ENCODE measurements at regions not wholly inside any gene's neighbourhood (a gene's known extent, or its start where the extent isn't known, plus 50 kb on each side); places are given as distances from the start of the nearest gene placed in this dataset.

DNA sequence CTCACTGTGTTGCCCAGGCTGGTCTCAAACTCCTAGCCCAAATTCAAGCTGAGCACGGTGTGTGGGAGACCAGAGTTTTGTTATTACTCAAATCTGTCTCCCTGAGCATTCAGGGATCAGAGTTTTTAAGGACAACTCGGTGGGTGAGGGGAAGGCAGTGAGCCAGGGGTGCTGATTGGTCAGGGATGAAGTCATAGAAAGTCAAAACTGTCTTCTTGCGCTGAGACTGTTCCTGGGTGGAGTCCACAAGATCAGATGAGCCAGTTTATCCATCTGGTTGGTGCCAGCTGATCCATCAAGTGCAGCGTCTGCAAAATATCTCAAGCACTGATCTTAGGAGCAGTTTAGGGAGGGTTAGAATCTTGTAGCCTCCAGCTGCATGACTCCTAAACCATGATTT is 346.3 kb downstream of the TMEM114 start:
- H3K27ac Mint-ChIP-seq, result no peak overlapping the region
- H3K4me1 Mint-ChIP-seq, result no peaks in the 10 kb centered on the region
- DNase-seq, result no peak
- no peak overlapping the region for H3K4me3 Mint-ChIP-seq
- peaks cover 2% of the 10 kb centered on the region for H3K9me3 Mint-ChIP-seq
- CTCF ChIA-PET, result no interaction called here
- no peaks in the 10 kb centered on the region for H3K27me3 Mint-ChIP-seq
- no peaks in the 10 kb centered on the region for H3K36me3 Mint-ChIP-seq

DNA sequence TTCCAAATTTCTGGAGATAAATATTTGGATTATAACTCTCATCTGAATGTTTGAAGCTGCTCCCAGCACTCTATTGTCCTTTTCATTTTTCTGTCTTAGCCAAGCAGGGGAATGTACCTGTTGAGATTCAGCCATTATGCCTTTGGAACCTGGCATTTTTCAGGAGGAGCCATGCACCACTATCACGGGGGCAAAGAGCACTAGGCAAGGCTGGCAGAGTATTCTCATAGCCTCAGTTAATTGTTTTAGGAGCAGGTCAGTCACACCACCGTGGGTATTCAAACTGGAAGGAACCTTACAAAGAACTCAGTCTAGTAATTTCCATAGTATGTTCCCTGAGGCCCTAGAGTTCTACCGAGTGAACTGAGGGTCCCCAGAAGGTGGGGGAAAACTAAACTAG is 348.9 kb downstream of the TMEM114 start:
- Mint-ChIP-seq H3K27ac (no peak overlapping the region), H3K4me3 (no peak overlapping the region), H3K9me3 (peaks cover 12% of the 10 kb centered on the region), H3K36me3 (no peaks in the 10 kb centered on the region), H3K27me3 (no peaks in the 10 kb centered on the region), H3K4me1 (no peaks in the 10 kb centered on the region)
- CTCF ChIA-PET, result no interaction called here
- DNase-seq, result no peak

DNA sequence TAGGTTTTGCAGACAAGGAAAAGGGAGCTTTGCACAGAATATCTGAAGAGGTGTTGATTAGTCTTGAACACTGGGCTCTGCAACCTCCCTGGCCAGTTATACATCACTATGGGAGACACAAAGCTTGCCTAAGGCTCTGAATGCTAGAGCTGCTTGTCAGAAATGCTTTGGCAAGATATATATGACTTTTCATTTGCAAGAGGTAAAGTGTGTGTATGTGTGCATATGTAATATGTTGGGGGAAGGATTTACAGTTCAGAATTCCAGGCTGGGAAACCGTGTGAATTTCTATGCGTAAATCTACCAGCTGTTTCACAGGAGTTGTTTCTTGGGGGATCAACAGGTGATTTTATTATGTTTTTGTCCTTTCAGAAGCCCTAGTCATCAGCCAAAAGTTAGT is 350.9 kb downstream of the TMEM114 start:
- Mint-ChIP-seq H3K4me3 (no peak overlapping the region), H3K27ac (no peak overlapping the region), H3K27me3 (no peaks in the 10 kb centered on the region), H3K4me1 (no peaks in the 10 kb centered on the region), H3K9me3 (peaks cover 16% of the 10 kb centered on the region), H3K36me3 (no peaks in the 10 kb centered on the region)
- DNase-seq, result no peak
- CTCF ChIA-PET, result no interaction called here

DNA sequence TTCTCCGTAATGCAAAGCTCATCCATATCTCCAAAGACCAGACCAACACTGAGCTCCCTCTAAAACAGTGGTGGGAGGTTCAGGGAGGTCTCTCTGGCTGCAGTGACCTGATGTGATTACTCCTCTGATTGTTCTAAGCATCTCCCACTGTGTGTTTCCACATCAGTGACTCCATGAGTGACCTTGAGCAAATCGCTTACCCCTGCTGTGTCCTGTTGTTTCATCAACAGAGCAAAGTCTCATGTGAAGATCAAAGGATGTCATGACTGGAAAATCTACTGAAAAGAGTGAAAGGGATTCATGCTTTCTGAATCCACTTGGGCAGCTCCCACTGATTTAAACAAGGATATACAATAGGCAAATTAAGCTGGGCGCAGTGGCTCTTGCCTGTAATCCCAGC is 352.9 kb downstream of the TMEM114 start:
- Mint-ChIP-seq H3K9me3 (peaks cover 14% of the 10 kb centered on the region), H3K27me3 (no peaks in the 10 kb centered on the region), H3K36me3 (no peaks in the 10 kb centered on the region), H3K27ac (no peak overlapping the region), H3K4me3 (no peak overlapping the region), H3K4me1 (no peaks in the 10 kb centered on the region)
- DNase-seq, result no peak
- CTCF ChIA-PET, result no interaction called here

DNA sequence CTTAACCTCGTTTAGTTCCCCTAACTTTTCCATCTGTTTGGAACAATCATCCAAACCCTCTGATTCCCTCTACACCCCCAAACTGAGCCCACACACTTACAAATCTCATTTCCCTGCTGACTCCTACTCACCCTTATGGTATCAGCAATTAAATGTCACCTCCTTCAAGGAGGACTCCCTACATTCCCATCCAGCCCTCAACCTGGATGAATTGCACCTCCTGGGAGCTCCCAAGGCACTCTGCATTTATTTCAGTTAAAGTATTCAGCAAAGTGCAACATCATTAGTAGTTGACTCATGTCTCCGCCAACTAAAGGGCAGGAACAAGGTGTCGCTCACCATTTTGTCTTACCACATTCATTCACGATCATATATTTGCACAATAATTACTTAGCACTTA is 353.5 kb downstream of the TMEM114 start:
- DNase-seq, result no peak
- no peaks in the 10 kb centered on the region for H3K4me1 Mint-ChIP-seq
- H3K4me3 Mint-ChIP-seq, result no peak overlapping the region
- H3K27ac Mint-ChIP-seq, result no peak overlapping the region
- H3K9me3 Mint-ChIP-seq, result peaks cover 16% of the 10 kb centered on the region
- H3K36me3 Mint-ChIP-seq, result no peaks in the 10 kb centered on the region
- CTCF ChIA-PET, result no interaction called here
- H3K27me3 Mint-ChIP-seq, result no peaks in the 10 kb centered on the region

DNA sequence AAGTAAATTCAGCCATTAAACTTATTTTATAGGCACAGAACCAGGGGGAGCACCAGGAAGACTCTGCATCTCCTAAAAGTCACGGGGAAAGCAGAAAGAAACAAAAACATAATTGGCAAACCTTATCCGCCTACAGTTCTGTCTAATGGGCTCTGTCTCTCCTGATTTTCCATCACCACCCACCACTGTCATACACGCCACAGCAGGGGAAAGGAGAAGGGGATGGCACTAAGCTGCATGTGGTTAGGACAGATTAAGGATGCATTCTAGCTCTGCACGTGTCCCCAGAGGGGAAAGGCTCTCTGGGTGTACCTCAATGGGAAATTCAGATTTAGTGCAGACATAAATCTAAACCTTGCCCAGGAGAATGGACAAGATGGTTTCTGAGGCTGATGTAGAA is 359.8 kb downstream of the TMEM114 start:
- no peak overlapping the region for H3K27ac Mint-ChIP-seq
- H3K4me3 Mint-ChIP-seq, result no peak overlapping the region
- no peak for DNase-seq
- H3K27me3 Mint-ChIP-seq, result no peaks in the 10 kb centered on the region
- CTCF ChIA-PET, result no interaction called here
- peaks cover 9% of the 10 kb centered on the region for H3K9me3 Mint-ChIP-seq
- H3K36me3 Mint-ChIP-seq, result no peaks in the 10 kb centered on the region
- H3K4me1 Mint-ChIP-seq, result no peaks in the 10 kb centered on the region

DNA sequence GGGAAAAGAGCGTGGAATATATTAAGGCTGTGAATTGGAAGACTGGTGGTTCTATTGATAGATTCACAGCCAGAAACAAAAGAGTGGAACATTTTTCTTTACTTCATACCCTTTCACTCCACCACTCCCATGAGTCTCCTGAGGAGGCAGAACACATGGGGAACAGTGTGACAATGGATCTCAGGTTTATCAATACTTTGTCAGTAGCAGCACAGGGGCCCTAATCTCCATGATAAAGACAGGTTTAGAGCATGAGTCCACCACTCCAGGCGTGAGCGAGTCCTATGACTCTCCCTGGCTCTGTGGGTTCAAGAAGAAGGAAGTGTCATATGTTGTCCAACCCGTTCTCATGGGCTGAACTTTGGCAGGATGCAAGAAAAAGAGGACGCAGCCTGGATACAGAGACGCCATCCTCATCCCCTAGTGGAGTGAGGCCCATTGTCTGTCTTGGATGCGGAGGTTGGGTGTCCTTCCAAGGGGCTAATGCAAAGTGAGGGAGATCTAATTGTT is 361.2 kb downstream of the TMEM114 start:
- Mint-ChIP-seq H3K27ac (no peak overlapping the region), H3K4me3 (no peak overlapping the region), H3K36me3 (no peaks in the 10 kb centered on the region), H3K4me1 (no peaks in the 10 kb centered on the region), H3K9me3 (peaks cover 15% of the 10 kb centered on the region), H3K27me3 (no peaks in the 10 kb centered on the region)
- DNase-seq, result no peak
- CTCF ChIA-PET, result no interaction called here

DNA sequence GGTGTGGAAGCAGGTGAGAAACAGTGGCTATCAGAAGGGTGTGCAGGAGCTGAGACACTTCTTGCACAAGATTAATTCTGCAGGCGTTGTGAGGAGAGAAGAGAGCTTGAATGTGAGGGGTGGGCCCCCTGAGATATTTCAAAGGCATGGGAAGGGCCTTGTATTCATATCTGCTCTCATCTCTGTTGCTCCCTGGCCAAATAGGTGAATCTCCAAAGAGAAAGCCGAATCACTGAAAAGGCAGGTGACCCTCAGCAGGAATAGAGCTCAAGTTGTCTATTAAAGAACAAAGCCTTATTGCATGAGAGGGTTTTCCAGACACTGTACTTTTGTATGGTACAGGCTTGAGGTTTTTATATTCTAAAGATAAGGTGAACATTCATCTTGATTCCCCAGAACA is 373.1 kb downstream of the TMEM114 start:
- Mint-ChIP-seq H3K9me3 (peaks cover 8% of the 10 kb centered on the region), H3K27me3 (no peaks in the 10 kb centered on the region)

DNA sequence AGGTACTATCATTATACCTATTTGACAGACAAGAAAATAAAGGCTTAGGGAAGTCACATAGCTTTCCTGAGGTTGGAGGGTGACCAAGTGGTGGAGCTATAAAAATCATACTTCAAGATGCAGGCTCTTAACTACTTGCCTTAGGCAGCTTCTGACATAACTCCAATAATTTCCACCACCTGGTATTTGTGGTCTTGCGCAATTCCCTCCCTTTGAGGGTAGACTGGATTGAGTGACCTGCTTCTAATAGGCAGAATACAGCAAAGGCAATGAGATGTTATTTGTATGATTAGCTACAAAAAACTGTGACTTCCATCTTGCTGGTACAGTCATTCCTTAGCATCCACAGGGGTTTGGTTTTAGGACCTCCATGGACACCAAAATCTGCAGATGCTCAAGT is 385.5 kb downstream of the TMEM114 start:
- CTCF ChIA-PET, result no interaction called here
- H3K27ac Mint-ChIP-seq, result no peak overlapping the region
- H3K4me3 Mint-ChIP-seq, result no peak overlapping the region
- H3K36me3 Mint-ChIP-seq, result no peaks in the 10 kb centered on the region
- H3K4me1 Mint-ChIP-seq, result no peaks in the 10 kb centered on the region
- H3K9me3 Mint-ChIP-seq, result peaks cover 7% of the 10 kb centered on the region
- no peak for DNase-seq
- no peaks in the 10 kb centered on the region for H3K27me3 Mint-ChIP-seq

More for the DNA sequence above, 373.1 kb downstream of the TMEM114 start:
- CTCF ChIA-PET, result interaction anchor here (0.6 kb wide), 1 partner anchor 216 kb away, joined by 3 read pairs; no protein-coding TSS in a partner anchor
- H3K27ac Mint-ChIP-seq, result no peak overlapping the region
- H3K4me3 Mint-ChIP-seq, result no peak overlapping the region
- H3K36me3 Mint-ChIP-seq, result no peaks in the 10 kb centered on the region
- no peak for DNase-seq
- no peaks in the 10 kb centered on the region for H3K4me1 Mint-ChIP-seq

DNA sequence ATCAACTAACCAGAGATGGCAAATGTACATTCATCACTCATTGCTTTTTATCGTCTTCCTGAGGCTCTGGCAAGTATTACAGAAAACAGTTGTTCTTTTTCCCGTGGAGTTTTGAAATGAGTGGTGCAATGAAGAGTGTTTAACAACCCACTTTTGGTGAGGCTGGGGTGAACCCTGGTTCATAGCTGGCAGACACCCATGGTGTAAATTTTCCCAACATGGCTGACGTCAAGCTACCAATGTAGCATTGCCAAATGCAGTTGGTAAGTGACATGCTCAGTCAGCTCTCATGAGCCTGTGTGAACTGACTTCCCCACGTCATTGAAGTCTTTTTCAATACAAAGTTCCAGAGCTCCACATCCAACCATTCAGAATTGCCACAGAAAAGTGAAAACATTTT is 386.2 kb downstream of the TMEM114 start:
- H3K36me3 Mint-ChIP-seq, result no peaks in the 10 kb centered on the region
- CTCF ChIA-PET, result no interaction called here
- H3K4me1 Mint-ChIP-seq, result no peaks in the 10 kb centered on the region
- no peak for DNase-seq
- H3K27me3 Mint-ChIP-seq, result no peaks in the 10 kb centered on the region
- H3K4me3 Mint-ChIP-seq, result no peak overlapping the region
- H3K9me3 Mint-ChIP-seq, result peaks cover 7% of the 10 kb centered on the region
- H3K27ac Mint-ChIP-seq, result no peak overlapping the region

DNA sequence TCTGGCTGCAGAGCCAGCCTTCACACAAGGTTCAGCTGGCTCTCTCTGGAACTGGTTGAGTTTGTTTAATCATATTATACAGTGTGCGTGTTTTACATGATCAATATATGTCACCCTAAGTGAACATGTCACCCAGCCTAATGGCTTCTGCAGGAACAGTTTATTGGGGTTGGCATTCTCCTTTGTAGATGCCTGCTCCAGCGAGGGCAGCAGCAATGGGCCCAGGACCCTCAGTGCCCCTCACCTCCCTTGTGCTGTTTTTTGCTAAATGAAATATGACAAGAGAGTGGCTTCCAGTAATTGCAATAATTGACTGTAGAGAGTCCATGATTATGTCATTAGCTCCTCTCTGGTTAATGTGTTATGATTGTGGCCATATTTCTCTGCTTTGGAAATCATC is 387.2 kb downstream of the TMEM114 start:
- CTCF ChIA-PET, result no interaction called here
- no peak overlapping the region for H3K4me3 Mint-ChIP-seq
- no peaks in the 10 kb centered on the region for H3K27me3 Mint-ChIP-seq
- no peaks in the 10 kb centered on the region for H3K4me1 Mint-ChIP-seq
- H3K9me3 Mint-ChIP-seq, result peaks cover 14% of the 10 kb centered on the region
- H3K27ac Mint-ChIP-seq, result no peak overlapping the region
- DNase-seq, result no peak
- H3K36me3 Mint-ChIP-seq, result no peaks in the 10 kb centered on the region

DNA sequence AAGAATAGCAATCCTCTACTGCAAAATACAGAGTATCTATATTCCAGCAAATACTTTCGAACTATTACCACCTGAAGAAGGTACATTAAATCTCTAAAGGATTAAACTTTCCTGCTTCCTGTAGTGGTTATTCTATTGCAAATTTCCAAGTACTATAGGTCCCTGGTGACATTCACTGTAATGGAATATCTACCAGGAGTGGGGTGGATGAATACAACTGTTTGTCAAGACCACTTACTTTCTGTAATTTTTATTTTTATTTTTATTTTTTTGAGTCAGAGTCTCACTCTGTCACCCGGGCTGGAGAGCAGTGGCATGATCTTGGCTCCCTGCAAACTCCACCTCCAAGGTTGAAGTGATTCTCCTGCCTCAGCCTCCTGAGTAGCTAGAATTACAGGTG is 389.5 kb downstream of the TMEM114 start:
- H3K9me3 Mint-ChIP-seq, result peaks cover 17% of the 10 kb centered on the region
- no peaks in the 10 kb centered on the region for H3K4me1 Mint-ChIP-seq
- no peaks in the 10 kb centered on the region for H3K27me3 Mint-ChIP-seq
- DNase-seq, result no peak
- H3K27ac Mint-ChIP-seq, result no peak overlapping the region
- H3K4me3 Mint-ChIP-seq, result no peak overlapping the region
- CTCF ChIA-PET, result no interaction called here
- H3K36me3 Mint-ChIP-seq, result no peaks in the 10 kb centered on the region

DNA sequence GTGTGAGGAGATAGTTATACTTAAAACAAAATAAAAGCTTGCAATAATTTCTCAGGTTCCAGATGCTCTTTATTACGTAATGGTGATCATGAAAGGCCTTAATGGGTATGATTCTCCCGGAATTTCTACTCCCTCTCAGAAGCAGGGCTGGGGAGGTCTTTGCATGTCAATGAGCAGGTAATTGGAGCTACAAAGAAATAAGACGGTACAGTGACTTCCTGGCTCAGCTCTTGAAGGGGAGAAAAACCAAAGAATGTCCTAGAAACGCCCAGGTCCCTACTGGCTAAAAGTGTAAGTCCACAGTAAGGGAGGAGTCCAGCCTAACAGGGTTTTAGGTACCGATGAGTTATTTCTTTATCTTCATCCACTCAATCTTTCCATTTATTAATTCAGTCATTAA is 390.9 kb downstream of the TMEM114 start:
- no peaks in the 10 kb centered on the region for H3K36me3 Mint-ChIP-seq
- no peak overlapping the region for H3K27ac Mint-ChIP-seq
- no peak for DNase-seq
- CTCF ChIA-PET, result no interaction called here
- H3K9me3 Mint-ChIP-seq, result peaks cover 18% of the 10 kb centered on the region
- H3K4me3 Mint-ChIP-seq, result no peak overlapping the region
- H3K4me1 Mint-ChIP-seq, result no peaks in the 10 kb centered on the region
- no peaks in the 10 kb centered on the region for H3K27me3 Mint-ChIP-seq

DNA sequence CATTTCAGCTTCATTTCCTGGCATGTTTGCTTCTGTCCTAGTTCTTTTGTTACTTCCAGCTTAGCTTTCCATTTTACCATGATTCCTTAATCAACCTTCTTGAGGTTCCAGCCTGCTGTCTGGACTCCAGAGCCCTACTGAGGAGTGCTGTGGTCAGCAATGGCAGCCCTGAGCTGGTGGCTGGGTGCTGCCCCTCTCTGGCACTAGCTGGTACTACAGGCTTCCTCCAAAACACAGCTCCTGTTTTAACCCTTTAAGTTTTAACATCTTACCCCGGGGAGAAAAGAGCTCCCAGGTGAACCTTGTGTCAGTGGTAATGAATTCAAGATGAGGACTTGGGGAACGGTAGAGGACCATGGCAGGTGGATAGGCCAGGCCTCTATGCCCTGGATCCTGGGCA is 395.5 kb downstream of the TMEM114 start:
- H3K9me3 Mint-ChIP-seq, result peaks cover 25% of the 10 kb centered on the region
- no peak for DNase-seq
- CTCF ChIA-PET, result no interaction called here
- no peaks in the 10 kb centered on the region for H3K27me3 Mint-ChIP-seq
- H3K4me3 Mint-ChIP-seq, result no peak overlapping the region
- H3K4me1 Mint-ChIP-seq, result no peaks in the 10 kb centered on the region
- H3K36me3 Mint-ChIP-seq, result no peaks in the 10 kb centered on the region
- H3K27ac Mint-ChIP-seq, result no peak overlapping the region

DNA sequence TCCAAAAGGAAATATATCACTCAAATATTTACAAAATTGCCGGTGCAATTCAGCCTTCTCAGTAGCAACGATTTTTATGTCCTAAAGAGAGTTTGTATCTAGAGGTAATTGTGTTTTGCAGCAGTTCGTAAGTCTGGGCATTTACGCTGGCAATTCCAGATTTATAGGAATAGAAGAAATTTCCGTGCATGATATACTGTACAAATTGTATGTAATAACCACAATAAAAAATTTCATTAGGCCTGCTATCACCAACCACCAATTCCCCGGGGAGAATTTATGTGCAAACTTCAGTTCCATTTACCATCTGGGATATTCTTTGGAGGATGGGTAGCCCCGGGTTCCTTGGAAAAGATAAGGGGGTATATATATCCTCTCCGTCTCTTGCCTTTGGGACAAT is 401.5 kb downstream of the TMEM114 start:
- no peaks in the 10 kb centered on the region for H3K4me1 Mint-ChIP-seq
- H3K27me3 Mint-ChIP-seq, result no peaks in the 10 kb centered on the region
- CTCF ChIA-PET, result no interaction called here
- no peak for DNase-seq
- H3K36me3 Mint-ChIP-seq, result no peaks in the 10 kb centered on the region
- H3K4me3 Mint-ChIP-seq, result no peak overlapping the region
- H3K9me3 Mint-ChIP-seq, result peaks cover 28% of the 10 kb centered on the region
- no peak overlapping the region for H3K27ac Mint-ChIP-seq

DNA sequence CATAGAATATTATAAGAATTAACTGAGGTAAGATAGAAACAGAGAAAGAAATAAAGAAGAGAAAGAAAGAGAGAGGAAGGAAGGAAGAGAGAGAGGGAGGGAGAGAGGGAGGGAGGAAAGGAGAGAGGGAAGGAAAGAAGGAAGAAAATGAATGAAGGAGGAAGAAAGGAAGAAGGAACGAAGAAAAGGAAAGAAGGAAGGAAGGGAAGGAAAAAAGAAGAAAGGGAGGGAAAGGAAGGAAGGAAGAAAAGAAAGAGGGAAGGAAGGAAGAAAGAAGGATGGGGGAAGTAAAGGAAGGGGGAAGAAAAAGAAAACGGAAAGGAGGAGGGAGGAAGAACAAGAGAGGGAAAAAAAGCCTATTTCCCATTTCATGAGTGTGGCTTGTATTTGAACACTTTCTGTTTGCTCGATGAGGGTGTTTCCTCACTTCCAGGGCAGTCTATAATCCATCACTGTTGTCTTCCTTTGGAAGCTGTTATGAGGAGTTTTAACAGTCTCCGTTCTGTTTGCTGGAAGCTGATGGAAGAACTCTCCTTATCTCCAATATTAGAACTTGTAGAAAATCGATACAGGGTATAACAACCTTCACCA is 402.4 kb downstream of the TMEM114 start:
- no peak for DNase-seq
- Mint-ChIP-seq H3K4me3 (no peak overlapping the region), H3K27ac (no peak overlapping the region), H3K9me3 (peaks cover 34% of the 10 kb centered on the region), H3K27me3 (no peaks in the 10 kb centered on the region), H3K4me1 (no peaks in the 10 kb centered on the region), H3K36me3 (no peaks in the 10 kb centered on the region)
- CTCF ChIA-PET, result no interaction called here

Data from activated naive CD4-positive, alpha-beta T cell treated with anti-CD3 and anti-CD28 coated beads, Interleukin-2, amount 10 ng/mL, durations not matched to agents 7 days and 5 days (primary cell).